ENCODE measurements at regions not wholly inside any gene's neighbourhood (a gene's known extent, or its start where the extent isn't known, plus 50 kb on each side); places are given as distances from the start of the nearest gene placed in this dataset.
"Not testable (repeated sequence)": the region's sequence is repeated elsewhere in the genome, so short reads cannot be mapped to it uniquely, and the experiment has no call there.

- no peak overlapping the region for H3K4me3 Mint-ChIP-seq
- H3K9me3 Mint-ChIP-seq, result no peaks in the 10 kb centered on the region
- no peak for DNase-seq
- peaks cover 2% of the 10 kb centered on the region for H3K27me3 Mint-ChIP-seq
- H3K27ac Mint-ChIP-seq, result no peak overlapping the region
- H3K36me3 Mint-ChIP-seq, result no peaks in the 10 kb centered on the region
- intact Hi-C loops (cut with micrococcal nuclease), result no loop called here
- ChIA-PET POLR2A (no interaction called here), CTCF (no interaction called here)
- no peaks in the 10 kb centered on the region for H3K4me1 Mint-ChIP-seq (ENCODE audit: low read depth)
Observed at GRCh38 chr4:123649645-123650391, 253.2 kb downstream of the SPRY1 start.

DNA sequence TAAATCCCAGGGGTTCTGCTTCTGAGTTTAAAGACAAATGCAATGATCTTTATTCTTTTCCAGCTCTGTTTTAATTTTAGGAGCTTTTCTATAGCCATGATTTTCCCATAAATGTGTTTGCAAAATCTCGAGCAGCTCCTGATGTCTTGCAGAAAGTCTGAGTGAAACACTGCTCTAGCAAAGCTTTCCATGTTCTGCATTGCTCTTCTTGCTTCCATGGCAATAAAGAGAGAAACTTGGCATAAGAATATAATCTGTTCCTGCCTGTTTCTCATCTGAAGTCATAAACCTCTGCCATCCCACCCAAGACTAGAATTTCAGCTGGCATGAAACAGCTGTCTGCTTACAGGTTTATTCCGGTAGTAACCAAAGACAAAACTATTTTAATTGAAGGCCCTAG, 254.5 kb downstream of the SPRY1 start:
- Mint-ChIP-seq H3K36me3 (no peaks in the 10 kb centered on the region), H3K27me3 (peaks cover 2% of the 10 kb centered on the region), H3K9me3 (peaks cover 3% of the 10 kb centered on the region), H3K27ac (no peak overlapping the region), H3K4me3 (no peak overlapping the region), H3K4me1 (ENCODE audit: low read depth) (no peaks in the 10 kb centered on the region)
- no peak for DNase-seq
- intact Hi-C loops (cut with micrococcal nuclease), result no loop called here
- ChIA-PET CTCF (no interaction called here), POLR2A (no interaction called here)

- Mint-ChIP-seq H3K4me3 (no peak overlapping the region), H3K36me3 (no peaks in the 10 kb centered on the region), H3K4me1 (ENCODE audit: low read depth) (no peaks in the 10 kb centered on the region), H3K27ac (no peak overlapping the region), H3K9me3 (peaks cover 6% of the 10 kb centered on the region), H3K27me3 (peaks cover 2% of the 10 kb centered on the region)
- intact Hi-C loops (cut with micrococcal nuclease), result no loop called here
- DNase-seq, result no peak
- POLR2A ChIA-PET, result no interaction called here
- CTCF ChIA-PET, result no interaction called here
Observed at GRCh38 chr4:123651536-123652180, 255.1 kb downstream of the SPRY1 start.

DNA sequence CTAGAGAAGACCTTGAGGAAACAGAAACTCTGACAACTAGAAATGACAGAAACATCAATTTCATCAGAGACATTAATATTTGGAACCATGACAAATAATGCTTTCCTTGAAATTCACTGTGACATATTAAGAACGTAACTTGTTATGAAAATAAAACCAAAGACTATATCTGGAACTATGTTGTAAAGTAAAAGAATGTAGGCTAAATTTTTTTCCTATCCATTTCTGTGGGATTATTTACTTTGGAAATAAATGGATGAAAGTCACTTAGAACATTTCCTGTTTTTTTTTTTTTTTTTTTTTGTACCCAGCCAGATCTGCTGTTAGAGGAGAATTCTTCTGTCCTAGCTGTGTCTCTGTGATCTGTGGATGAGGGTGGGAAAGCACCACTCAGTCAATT, 255.9 kb downstream of the SPRY1 start:
- CTCF ChIA-PET, result no interaction called here
- POLR2A ChIA-PET, result no interaction called here
- H3K27ac Mint-ChIP-seq, result no peak overlapping the region
- DNase-seq, result no peak
- no peak overlapping the region for H3K4me3 Mint-ChIP-seq
- intact Hi-C loops (cut with micrococcal nuclease), result no loop called here
- H3K27me3 Mint-ChIP-seq, result peaks cover 5% of the 10 kb centered on the region
- peaks cover 3% of the 10 kb centered on the region for H3K36me3 Mint-ChIP-seq
- peaks cover 2% of the 10 kb centered on the region for H3K4me1 Mint-ChIP-seq (ENCODE audit: low read depth)
- H3K9me3 Mint-ChIP-seq, result peaks cover 12% of the 10 kb centered on the region

DNA sequence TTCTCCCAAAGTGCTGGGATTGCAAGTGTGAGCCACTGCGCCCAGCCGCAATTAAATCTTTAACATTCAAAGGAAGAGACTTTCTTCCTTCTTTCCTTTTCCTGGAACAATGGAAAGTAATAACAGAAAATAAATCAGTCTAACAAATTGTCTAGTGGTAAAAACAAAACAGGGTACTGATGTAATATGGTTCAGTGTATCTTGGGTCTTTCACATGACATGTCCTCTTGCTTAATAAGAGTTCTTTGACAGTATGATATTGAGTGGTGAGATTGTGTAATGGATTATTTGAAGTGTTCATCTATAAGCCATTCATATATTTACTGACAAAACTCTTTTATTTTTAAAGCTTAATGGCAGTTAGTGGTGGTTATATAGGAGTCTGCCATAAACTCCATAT, 256.6 kb downstream of the SPRY1 start:
- POLR2A ChIA-PET, result no interaction called here
- intact Hi-C loops (cut with micrococcal nuclease), result no loop called here
- peaks cover 2% of the 10 kb centered on the region for H3K4me1 Mint-ChIP-seq (ENCODE audit: low read depth)

DNA sequence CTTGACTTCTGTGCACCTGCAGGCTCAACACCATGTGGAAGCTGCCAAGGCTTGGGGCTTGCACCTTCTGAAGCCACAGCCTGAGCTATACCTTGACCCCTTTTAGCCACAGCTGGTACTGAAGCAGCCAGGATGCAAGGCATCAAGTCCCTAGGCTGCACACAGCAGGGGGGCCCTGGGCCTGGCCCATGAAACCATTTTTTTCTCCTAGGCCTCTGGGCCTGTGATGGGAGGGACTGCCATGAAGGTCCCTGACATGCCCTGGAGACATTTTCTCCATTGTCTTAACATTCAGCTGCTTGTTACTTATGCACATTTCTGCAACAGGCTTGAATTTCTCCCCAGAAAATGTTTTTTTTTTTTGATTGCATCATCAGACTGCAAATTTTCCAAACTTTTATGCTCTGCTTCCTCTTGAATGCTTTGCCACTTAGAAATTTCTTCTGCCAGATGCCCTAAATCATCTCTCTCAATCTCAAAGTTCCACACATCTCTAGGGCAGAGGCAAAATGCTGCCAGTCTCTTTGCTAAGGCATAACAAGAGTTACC, 260.2 kb downstream of the SPRY1 start:
- H3K4me3 Mint-ChIP-seq; intact Hi-C loops (cut with micrococcal nuclease): not testable (repeated sequence)

More for the DNA sequence above, 256.6 kb downstream of the SPRY1 start:
- CTCF ChIA-PET, result no interaction called here
- peaks cover 12% of the 10 kb centered on the region for H3K9me3 Mint-ChIP-seq
- peaks cover 5% of the 10 kb centered on the region for H3K27me3 Mint-ChIP-seq
- H3K27ac Mint-ChIP-seq, result no peak overlapping the region
- no peak overlapping the region for H3K4me3 Mint-ChIP-seq
- DNase-seq, result no peak
- peaks cover 3% of the 10 kb centered on the region for H3K36me3 Mint-ChIP-seq

GRCh38 chr4:123657606-123658005, 261.0 kb downstream of the SPRY1 start:
- H3K36me3 Mint-ChIP-seq; H3K27ac Mint-ChIP-seq; H3K4me3 Mint-ChIP-seq; H3K4me1 Mint-ChIP-seq (ENCODE audit: low read depth); CTCF ChIA-PET; H3K27me3 Mint-ChIP-seq; DNase-seq: not testable (repeated sequence)
- intact Hi-C loops (cut with micrococcal nuclease), result loop anchor here (2.0 kb wide), 1 partner anchor 93 kb away; no protein-coding TSS in a partner anchor
- POLR2A ChIA-PET, result interaction anchor here (0.6 kb wide), 1 partner anchor 15 kb away, joined by 3 read pairs; no protein-coding TSS in a partner anchor
- peaks cover 12% of the 10 kb centered on the region for H3K9me3 Mint-ChIP-seq

More for the DNA sequence above, 260.2 kb downstream of the SPRY1 start:
- H3K9me3 Mint-ChIP-seq, result peaks cover 12% of the 10 kb centered on the region
- DNase-seq; H3K27ac Mint-ChIP-seq; H3K36me3 Mint-ChIP-seq; H3K4me1 Mint-ChIP-seq (ENCODE audit: low read depth); POLR2A ChIA-PET; H3K27me3 Mint-ChIP-seq; CTCF ChIA-PET: not testable (repeated sequence)

DNA sequence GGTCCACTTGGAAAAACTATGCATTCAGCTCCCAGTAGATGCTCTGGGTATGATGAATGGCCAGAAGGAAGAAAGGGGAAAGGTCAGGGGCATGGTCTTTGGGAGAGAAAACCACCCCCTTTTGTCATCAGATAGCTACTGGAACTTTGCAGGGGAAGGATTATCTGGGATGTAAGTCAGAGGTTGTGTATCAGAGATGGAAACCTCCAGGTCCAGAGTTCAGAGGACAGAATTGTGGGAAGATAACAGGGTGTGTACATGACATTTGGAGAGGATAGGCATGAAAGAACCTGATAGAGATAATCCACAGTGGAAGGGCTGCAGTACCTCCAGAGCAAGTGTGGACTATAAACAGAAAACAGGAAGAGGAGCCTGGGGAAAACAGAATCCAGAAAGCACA, 262.7 kb downstream of the SPRY1 start:
- no peak for DNase-seq
- Mint-ChIP-seq H3K27ac (no peak overlapping the region), H3K36me3 (peaks cover 3% of the 10 kb centered on the region), H3K9me3 (peaks cover 12% of the 10 kb centered on the region), H3K4me1 (ENCODE audit: low read depth) (peaks cover 2% of the 10 kb centered on the region), H3K27me3 (peaks cover 8% of the 10 kb centered on the region), H3K4me3 (no peak overlapping the region)
- ChIA-PET POLR2A (no interaction called here), CTCF (no interaction called here)
- intact Hi-C loops (cut with micrococcal nuclease), result loop anchor here (2.0 kb wide), 1 partner anchor 94 kb away; no protein-coding TSS in a partner anchor

GRCh38 chr4:123659730-123660129, 263.1 kb downstream of the SPRY1 start:
- Mint-ChIP-seq H3K27ac (no peak overlapping the region), H3K4me3 (no peak overlapping the region), H3K9me3 (peaks cover 12% of the 10 kb centered on the region), H3K4me1 (ENCODE audit: low read depth) (peaks cover 2% of the 10 kb centered on the region), H3K36me3 (peaks cover 3% of the 10 kb centered on the region), H3K27me3 (peaks cover 8% of the 10 kb centered on the region)
- ChIA-PET POLR2A (no interaction called here), CTCF (interaction anchor here (0.6 to 3.2 kb wide), 3 partner anchors 77 to 270 kb away, joined by 3 to 12 read pairs (median 5); no protein-coding TSS in a partner anchor)
- intact Hi-C loops (cut with micrococcal nuclease), result loop anchor here (2.0 to 10.0 kb wide), 2 partner anchors 95 to 555 kb away; no protein-coding TSS in a partner anchor
- DNase-seq, result no peak

DNA sequence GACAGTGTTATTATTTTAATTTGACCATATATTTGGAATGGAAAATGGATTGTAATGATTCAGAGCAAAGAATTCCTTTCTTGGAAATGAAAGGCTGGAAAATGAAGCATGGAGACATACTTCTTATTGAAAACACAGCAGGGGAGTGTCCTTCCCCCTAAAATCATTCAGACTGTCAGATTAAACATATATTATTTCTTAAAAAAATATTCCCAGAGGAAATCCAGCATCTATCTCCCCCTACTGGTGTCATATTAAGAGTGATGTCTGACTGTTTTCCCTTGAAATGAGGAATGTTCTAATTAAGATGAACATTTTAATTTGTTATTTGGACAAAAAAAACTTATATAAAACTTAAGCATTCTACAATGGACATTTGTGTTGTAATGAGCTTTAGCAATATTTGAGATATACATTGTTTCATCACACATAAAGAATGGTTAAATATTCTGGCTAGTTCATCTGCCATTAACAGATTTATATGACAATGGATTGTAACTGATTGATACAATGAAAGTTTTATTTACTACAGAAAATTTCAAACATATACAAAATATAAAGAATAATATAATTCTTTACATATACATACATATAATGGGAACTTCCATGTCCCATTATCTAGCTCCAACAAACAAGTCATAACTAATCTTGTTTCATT, 264.6 kb downstream of the SPRY1 start:
- ChIA-PET CTCF (interaction anchor here (0.6 to 3.2 kb wide), 12 partner anchors 10 to 1082 kb away, joined by 3 to 12 read pairs (median 4); no protein-coding TSS in a partner anchor), POLR2A (no interaction called here)
- peaks cover 2% of the 10 kb centered on the region for H3K4me1 Mint-ChIP-seq (ENCODE audit: low read depth)
- H3K27ac Mint-ChIP-seq, result no peak overlapping the region
- DNase-seq, result no peak
- H3K36me3 Mint-ChIP-seq, result peaks cover 3% of the 10 kb centered on the region
- H3K27me3 Mint-ChIP-seq, result peaks cover 11% of the 10 kb centered on the region
- peaks cover 9% of the 10 kb centered on the region for H3K9me3 Mint-ChIP-seq
- intact Hi-C loops (cut with micrococcal nuclease), result loop anchor here (10.0 kb wide), 1 partner anchor 556 kb away; no protein-coding TSS in a partner anchor
- no peak overlapping the region for H3K4me3 Mint-ChIP-seq

DNA sequence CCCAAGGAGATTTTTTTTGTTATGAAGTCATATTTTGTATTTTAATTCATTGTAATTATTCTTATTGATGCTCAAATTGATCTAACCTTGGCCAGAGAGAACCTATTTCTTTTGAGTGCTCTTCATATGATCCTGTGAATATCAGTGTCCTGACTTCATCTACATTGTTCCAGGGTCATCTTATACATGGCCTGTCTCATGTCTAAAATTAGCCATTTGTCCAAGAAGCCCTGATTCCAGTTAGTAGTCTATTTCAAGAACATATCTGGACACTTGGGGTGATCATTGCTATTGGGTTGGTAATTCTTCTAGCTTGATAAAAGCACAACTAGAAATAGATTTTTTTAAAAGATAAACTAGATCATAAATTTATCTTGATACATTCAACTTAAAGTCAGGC, 266.2 kb downstream of the SPRY1 start:
- DNase-seq, result no peak
- Mint-ChIP-seq H3K27me3 (peaks cover 13% of the 10 kb centered on the region), H3K9me3 (no peaks in the 10 kb centered on the region), H3K27ac (no peak overlapping the region), H3K4me1 (ENCODE audit: low read depth) (no peaks in the 10 kb centered on the region), H3K36me3 (no peaks in the 10 kb centered on the region), H3K4me3 (no peak overlapping the region)
- intact Hi-C loops (cut with micrococcal nuclease), result loop anchor here (10.0 kb wide), 1 partner anchor 558 kb away; no protein-coding TSS in a partner anchor
- CTCF ChIA-PET, result interaction anchor here (3.2 kb wide), 1 partner anchor 99 kb away, joined by 12 read pairs; no protein-coding TSS in a partner anchor
- POLR2A ChIA-PET, result no interaction called here

GRCh38 chr4:123666486-123666885, 269.9 kb downstream of the SPRY1 start:
- no peaks in the 10 kb centered on the region for H3K9me3 Mint-ChIP-seq
- intact Hi-C loops (cut with micrococcal nuclease), result loop anchor here (10.0 kb wide), 1 partner anchor 562 kb away; no protein-coding TSS in a partner anchor

More at GRCh38 chr4:123666486-123666885, 269.9 kb downstream of the SPRY1 start:
- Mint-ChIP-seq H3K4me1 (ENCODE audit: low read depth) (peaks cover 4% of the 10 kb centered on the region), H3K27me3 (peaks cover 30% of the 10 kb centered on the region), H3K36me3 (no peaks in the 10 kb centered on the region), H3K27ac (no peak overlapping the region), H3K4me3 (no peak overlapping the region)
- no peak for DNase-seq
- ChIA-PET CTCF (no interaction called here), POLR2A (no interaction called here)

All from activated CD4-positive, alpha-beta memory T cell treated with anti-CD3 and anti-CD28 coated beads for 36 hours (primary cell).